Activated CD4-positive, alpha-beta memory T cell treated with anti-CD3 and anti-CD28 coated beads, Interleukin-2, amount 10 ng/mL, durations not matched to agents 7 days and 5 days (primary cell): ENCODE measurements at regions not wholly inside any gene's neighbourhood (a gene's known extent, or its start where the extent isn't known, plus 50 kb on each side); places are given as distances from the start of the nearest gene placed in this dataset.
"Not testable (repeated sequence)": the region's sequence is repeated elsewhere in the genome, so short reads cannot be mapped to it uniquely, and the experiment has no call there.

Source experiments
- CTCF ChIA-PET: fragments of 350-600 bp; sonication (Branson Sonifier 250); formaldehyde crosslinking; loops from one replicate; lab custom pipeline; 2021; ENCODE audit warnings: antibody characterized with exemption, inconsistent platforms; lab: Charles Lee
- POLR2A ChIA-PET: fragments of 350-600 bp; sonication (Branson Sonifier 250); formaldehyde crosslinking; loops from one replicate; lab custom pipeline; 2021; ENCODE audit warnings: antibody characterized with exemption; lab: Charles Lee
- DNase-seq: peaks from one replicate; pipeline ENCODE4 v3.0.0-alpha.2; 2020
- H3K27ac Mint-ChIP-seq: one replicate; pipeline ENCODE4 v1.8.0; 2021; ENCODE audit warnings: mild to moderate bottlenecking, mixed read lengths
- H3K27me3 Mint-ChIP-seq: one replicate; pipeline ENCODE4 v1.8.0; 2021; ENCODE audit warnings: mixed read lengths
- H3K36me3 Mint-ChIP-seq: one replicate; pipeline ENCODE4 v1.8.0; 2021; ENCODE audit warnings: low read depth, mixed read lengths
- H3K4me1 Mint-ChIP-seq: one replicate; pipeline ENCODE4 v1.8.0; 2021; ENCODE audit warnings: mixed read lengths
- H3K4me3 Mint-ChIP-seq: one replicate; pipeline ENCODE4 v1.8.0; 2021; ENCODE audit warnings: mild to moderate bottlenecking, mixed read lengths
- H3K9me3 Mint-ChIP-seq: one replicate; pipeline ENCODE4 v1.8.0; 2021; ENCODE audit warnings: mixed read lengths

DNA sequence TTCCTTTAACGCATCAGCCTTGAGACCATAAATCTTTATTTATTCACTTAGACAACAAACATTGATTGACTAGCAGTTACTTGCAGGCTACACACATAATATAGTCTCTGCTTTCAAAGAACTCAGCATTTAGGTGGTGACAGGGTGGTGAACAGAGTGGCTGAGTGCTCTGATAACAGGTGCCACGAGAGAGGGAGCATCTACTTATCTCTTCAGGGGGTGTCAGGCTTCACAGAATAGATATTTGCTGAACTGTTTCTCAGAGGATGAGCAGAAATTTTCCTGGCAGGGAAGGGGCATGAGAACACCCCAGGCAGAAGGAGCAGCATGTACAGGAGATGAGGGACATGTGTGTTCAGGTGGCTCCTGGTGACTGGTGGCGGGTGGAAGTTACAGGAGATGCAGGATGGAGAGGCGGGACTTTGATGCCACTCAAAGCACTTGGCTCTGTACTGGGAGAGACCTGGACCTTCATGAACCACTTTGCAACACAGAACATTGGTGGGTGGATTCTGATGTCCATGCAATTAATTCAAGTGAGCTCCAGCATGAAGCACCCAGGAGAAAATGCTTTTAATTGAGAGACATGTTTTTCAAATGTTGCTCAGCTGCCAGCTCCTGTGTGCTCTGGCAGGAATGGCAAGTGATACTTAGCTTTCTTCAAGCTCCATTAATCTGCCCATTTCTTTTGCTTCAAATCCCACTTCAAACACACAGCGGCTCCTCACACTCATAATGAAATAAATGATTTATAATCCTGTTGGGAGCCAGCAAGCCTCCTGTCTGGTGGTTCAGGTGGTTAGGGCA is 248.9 kb downstream of the MYCN start:
- no peak for DNase-seq
- Mint-ChIP-seq H3K27ac (no peak overlapping the region), H3K36me3 (no peaks in the 10 kb centered on the region), H3K27me3 (no peaks in the 10 kb centered on the region), H3K4me3 (no peak overlapping the region), H3K9me3 (peaks cover 2% of the 10 kb centered on the region), H3K4me1 (no peaks in the 10 kb centered on the region)
- CTCF ChIA-PET, result no interaction called here
- POLR2A ChIA-PET, result no interaction called here

DNA sequence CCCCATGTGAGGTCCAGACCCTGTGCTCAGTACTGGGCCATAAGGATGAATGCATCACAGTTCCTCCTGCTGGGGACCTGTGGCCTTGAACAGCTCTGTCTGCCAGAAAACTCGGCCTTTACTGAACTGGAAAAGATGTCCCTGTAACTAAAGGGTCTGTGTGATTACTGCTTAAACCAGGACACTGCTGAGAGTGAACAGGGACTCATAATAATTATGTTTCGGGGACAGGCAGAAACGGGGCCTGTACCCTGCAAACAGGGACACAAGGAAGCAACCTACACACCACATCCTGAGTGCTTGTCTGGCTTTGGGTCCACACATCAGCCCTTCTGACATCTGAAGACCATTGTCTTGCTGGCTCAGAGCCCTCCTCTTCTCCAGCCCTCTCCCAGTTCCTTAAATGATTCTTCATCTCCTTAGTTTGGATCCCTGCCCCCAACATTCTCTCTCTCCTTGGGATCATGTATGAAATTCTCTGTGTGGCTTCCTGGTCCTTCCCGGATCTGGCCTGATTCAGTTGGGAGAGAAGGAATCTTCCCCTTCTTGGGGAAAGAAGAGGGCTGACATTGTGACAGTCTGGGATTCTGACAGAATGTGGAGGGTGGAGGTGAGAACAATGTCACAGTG is 248.0 kb downstream of the MYCN start:
- POLR2A ChIA-PET, result no interaction called here
- no peak overlapping the region for H3K27ac Mint-ChIP-seq
- H3K4me1 Mint-ChIP-seq, result no peaks in the 10 kb centered on the region
- H3K27me3 Mint-ChIP-seq, result no peaks in the 10 kb centered on the region
- H3K9me3 Mint-ChIP-seq, result peaks cover 2% of the 10 kb centered on the region
- CTCF ChIA-PET, result no interaction called here
- H3K4me3 Mint-ChIP-seq, result no peak overlapping the region
- no peaks in the 10 kb centered on the region for H3K36me3 Mint-ChIP-seq
- no peak for DNase-seq

DNA sequence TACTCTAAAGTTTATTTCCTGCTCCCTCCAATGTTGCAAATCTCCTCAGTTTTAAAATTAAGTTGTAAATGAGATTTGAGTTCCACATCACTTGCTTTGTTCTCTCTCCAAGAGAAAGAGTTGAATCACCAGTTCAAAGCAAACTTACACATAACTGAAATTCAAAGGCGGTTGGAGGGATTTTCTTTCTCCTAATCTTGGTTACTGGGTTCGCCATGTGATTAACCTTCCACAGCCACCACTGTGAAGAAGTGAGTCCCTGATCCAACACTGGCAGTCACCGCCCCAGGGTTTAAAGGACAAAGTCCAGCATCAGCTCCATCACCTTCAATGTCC is 247.1 kb downstream of the MYCN start:
- H3K36me3 Mint-ChIP-seq, result no peaks in the 10 kb centered on the region
- no peak overlapping the region for H3K27ac Mint-ChIP-seq
- ChIA-PET CTCF (no interaction called here), POLR2A (no interaction called here)
- H3K4me1 Mint-ChIP-seq, result no peaks in the 10 kb centered on the region
- no peaks in the 10 kb centered on the region for H3K9me3 Mint-ChIP-seq
- H3K27me3 Mint-ChIP-seq, result no peaks in the 10 kb centered on the region
- no peak overlapping the region for H3K4me3 Mint-ChIP-seq
- DNase-seq, result no peak

DNA sequence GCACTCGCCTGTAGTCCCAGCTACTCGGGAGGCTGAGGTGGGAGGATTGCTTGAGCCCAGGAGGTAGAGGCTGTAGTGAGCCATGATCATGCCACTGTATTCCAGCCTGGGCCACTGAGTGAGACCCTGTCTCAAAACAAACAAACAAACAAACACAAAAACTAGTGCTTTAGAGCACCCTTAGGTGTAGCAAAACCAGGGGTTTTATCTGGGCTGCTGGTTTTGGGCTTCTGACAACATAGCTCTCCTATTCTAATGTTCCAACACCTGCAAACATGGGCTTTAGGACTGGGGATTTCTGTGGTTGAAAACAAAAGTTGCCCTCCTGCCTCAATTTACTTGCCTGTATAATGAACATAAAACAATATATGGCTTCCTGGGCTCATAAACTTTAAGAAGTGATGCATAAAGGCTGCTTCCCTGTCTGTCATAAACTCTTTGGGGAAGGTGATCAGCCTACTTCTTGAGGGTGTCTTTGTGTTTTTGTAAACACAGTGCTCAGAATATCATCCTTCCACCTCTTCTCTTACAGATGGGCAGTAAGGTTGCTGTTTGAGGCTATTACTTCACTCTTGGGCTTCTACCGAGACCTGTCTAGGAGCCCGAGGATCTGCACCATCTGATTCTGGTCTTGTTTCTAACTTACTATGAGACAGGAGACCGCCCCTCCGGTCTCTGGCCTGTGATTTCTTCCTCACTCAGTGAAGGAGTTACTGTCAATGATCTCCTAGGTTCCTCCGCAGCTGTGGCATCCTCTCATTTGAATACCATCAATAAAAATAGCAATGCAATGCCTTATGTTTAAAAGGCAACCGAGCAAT is 246.5 kb downstream of the MYCN start:
- Mint-ChIP-seq H3K27ac (no peak overlapping the region), H3K4me3 (no peak overlapping the region), H3K27me3 (no peaks in the 10 kb centered on the region), H3K9me3 (no peaks in the 10 kb centered on the region), H3K36me3 (no peaks in the 10 kb centered on the region), H3K4me1 (no peaks in the 10 kb centered on the region)
- POLR2A ChIA-PET, result no interaction called here
- no peak for DNase-seq
- CTCF ChIA-PET, result no interaction called here

DNA sequence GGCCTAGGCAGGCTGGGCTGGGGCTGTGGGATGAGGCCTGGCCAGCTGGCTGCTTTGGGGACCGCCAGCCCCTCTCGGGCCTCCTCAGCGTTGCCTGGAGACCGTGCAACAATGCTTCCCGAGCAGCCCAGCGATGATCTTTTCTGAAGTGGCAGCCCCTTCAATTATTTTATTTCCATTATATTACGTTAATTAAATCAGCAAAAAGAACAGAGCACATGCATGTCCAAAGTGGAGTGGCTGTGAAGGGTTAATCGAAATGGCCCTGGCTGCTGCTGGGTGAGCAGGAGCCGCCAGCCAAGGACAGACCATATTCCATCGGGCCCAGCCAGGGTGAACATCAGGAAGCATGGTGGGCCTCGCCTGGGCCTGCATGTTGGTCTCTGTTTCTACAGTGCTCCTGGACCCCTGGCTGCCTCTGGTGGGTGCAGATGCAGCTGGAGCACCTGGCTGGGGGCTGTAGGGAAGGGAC is 245.5 kb downstream of the MYCN start:
- Mint-ChIP-seq H3K4me1 (no peaks in the 10 kb centered on the region), H3K27ac (no peak overlapping the region), H3K9me3 (no peaks in the 10 kb centered on the region), H3K36me3 (no peaks in the 10 kb centered on the region), H3K4me3 (no peak overlapping the region), H3K27me3 (no peaks in the 10 kb centered on the region)
- no peak for DNase-seq
- CTCF ChIA-PET, result no interaction called here
- POLR2A ChIA-PET, result no interaction called here

DNA sequence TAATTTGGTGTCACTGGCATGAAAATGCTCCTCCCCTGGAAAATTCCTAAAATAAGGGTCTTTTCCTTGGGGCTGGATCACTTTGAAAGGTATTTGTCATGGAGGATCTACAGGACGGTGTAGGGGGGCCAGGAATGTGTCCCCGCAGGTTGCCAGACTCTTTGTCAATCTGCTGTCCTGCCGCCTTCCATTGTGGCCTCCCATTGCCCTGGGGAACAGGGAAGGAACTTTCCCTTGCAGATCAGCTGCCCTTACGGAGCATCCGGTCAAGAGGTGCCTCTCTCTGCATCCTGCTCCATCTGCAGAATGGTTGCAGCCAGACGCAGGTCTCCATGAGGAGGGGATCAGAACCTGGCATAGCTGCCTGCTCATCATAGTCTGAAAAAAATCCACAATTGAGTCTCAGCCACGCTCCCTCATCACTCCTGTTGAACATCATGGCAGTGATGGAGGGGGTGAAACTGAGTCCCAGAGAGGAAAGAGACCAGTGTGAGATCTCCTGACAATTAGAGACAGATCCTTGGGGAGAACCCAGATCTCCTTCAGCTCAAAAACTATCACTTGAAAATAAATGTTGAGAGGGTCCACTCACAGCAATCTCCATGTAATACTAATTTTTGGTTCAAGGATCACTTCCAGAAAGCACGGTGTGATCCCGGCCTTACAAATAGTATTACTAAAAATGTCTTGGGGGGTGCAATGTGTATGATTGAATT is 244.8 kb downstream of the MYCN start:
- no peak for DNase-seq
- Mint-ChIP-seq H3K36me3 (no peaks in the 10 kb centered on the region), H3K9me3 (no peaks in the 10 kb centered on the region), H3K4me3 (no peak overlapping the region), H3K4me1 (no peaks in the 10 kb centered on the region), H3K27ac (no peak overlapping the region), H3K27me3 (no peaks in the 10 kb centered on the region)
- ChIA-PET CTCF (no interaction called here), POLR2A (no interaction called here)

DNA sequence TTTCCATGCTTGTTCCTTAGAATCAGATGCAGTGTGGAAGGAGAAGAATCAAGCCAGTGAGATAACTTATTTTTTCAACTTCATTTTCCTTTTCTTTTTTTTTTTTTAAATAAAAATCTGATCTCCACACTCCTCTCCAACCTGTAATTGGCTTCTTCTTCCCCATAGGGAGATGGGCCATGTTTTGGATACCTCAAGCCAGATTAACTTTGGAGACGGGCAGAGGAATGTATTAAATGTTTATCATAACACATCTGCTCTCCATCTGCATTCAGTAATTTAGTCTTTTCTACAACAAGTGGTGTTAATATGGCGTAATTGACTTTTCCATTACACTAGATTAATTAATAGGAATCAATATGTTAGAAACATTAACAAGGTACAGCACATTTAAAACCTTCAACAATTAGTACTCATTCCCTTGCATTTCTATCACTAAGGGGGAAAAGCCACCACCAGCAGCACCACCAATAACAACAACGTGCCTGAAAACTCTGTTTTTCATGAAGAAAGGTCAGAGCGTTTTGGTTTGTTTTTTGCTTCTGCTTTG is 244.1 kb downstream of the MYCN start:
- Mint-ChIP-seq H3K4me3 (no peak overlapping the region), H3K27ac (no peak overlapping the region), H3K36me3 (no peaks in the 10 kb centered on the region), H3K9me3 (no peaks in the 10 kb centered on the region), H3K4me1 (no peaks in the 10 kb centered on the region), H3K27me3 (no peaks in the 10 kb centered on the region)
- CTCF ChIA-PET, result no interaction called here
- DNase-seq, result no peak
- POLR2A ChIA-PET, result no interaction called here

DNA sequence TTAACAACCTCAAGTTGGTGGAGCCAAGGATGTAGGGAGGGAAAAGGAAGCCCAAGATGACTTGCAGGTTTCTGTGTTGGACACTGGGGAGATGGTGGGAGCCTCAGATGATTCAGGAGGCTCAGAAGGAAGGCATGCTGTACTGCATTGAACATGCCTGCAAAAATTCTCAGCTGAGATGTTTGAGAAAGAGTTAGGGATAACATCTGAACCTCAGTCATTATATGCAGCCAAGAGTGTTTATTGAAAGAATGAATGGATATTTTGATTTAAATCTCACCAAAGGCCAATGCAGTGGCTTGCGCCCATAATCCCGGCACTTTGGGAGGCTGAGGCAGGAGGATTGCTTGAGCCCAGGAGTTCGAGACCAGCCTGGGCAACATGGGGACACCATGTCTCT is 243.0 kb downstream of the MYCN start:
- ChIA-PET POLR2A (no interaction called here), CTCF (no interaction called here)
- Mint-ChIP-seq H3K27ac (no peak overlapping the region), H3K36me3 (no peaks in the 10 kb centered on the region), H3K27me3 (no peaks in the 10 kb centered on the region), H3K4me3 (no peak overlapping the region), H3K4me1 (no peaks in the 10 kb centered on the region), H3K9me3 (no peaks in the 10 kb centered on the region)
- DNase-seq, result no peak

DNA sequence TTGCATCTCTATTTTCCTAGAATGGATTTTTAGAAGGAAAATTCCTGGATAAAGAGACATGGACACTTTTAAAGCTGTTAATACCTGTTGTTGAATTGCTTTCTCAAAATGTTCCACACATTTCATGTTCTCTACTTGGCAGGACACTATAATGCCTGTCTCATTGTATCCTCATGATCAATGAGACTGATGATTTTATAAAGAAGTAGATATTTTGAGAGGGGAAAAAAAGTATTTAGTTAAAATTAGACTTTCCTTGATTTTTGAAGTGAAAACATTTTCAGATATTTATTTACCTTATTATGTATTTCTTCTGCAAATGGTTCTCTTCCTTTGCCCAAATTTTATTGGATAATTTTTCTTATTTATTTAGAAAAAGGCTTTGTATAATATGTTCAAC is 242.5 kb downstream of the MYCN start:
- CTCF ChIA-PET, result no interaction called here
- no peaks in the 10 kb centered on the region for H3K9me3 Mint-ChIP-seq
- POLR2A ChIA-PET, result no interaction called here
- no peak for DNase-seq
- no peaks in the 10 kb centered on the region for H3K36me3 Mint-ChIP-seq
- no peaks in the 10 kb centered on the region for H3K27me3 Mint-ChIP-seq
- no peak overlapping the region for H3K4me3 Mint-ChIP-seq
- H3K4me1 Mint-ChIP-seq, result no peaks in the 10 kb centered on the region
- no peak overlapping the region for H3K27ac Mint-ChIP-seq

DNA sequence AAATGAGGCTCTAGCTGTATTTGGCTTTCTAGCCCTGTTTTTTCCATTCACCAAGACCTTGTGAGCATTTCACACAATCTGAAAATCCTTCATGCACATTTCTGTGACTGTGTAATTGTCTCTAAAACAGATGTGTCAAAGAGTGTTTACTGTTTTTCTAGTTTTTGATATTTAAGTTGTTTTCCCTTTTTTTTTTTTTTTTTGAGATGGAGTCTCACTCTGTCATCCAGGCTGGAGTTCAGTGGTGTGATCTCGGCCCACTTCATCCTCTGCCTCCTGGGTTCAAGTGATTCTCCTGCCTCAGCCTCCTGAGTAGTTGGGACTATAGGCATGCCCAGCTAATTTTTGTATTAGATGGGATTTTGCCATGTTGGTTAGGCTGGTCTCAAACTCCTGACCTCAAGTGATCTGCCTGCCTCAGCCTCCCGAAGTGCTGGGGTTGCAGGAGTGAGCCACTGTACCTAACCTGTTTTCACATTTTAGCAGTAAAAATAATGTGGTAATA is 242.0 kb downstream of the MYCN start:
- DNase-seq, H3K27me3 Mint-ChIP-seq, CTCF ChIA-PET, H3K27ac Mint-ChIP-seq, H3K4me3 Mint-ChIP-seq, POLR2A ChIA-PET, H3K36me3 Mint-ChIP-seq, H3K4me1 Mint-ChIP-seq, H3K9me3 Mint-ChIP-seq: not testable (repeated sequence)

DNA sequence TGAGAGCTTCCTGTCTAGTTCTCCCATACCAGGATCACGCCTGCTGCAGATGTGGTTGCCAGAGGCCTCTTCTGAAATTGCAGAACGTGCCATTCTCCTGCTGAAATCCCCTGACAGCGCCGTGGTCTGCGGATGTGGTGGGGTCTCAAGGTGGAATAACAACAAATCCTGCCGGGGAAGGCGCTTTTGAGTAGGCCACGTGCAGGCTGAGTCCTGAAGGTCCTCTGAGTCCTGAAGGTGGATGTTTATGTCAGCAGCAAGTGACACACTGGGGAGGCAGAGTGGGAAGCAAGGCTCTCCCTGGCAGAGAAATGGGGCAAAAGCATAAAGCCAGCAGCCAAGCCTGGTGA is 241.4 kb downstream of the MYCN start:
- H3K4me3 Mint-ChIP-seq, result no peak overlapping the region
- H3K4me1 Mint-ChIP-seq, result no peaks in the 10 kb centered on the region
- ChIA-PET POLR2A (no interaction called here), CTCF (no interaction called here)
- H3K9me3 Mint-ChIP-seq, result no peaks in the 10 kb centered on the region
- no peak for DNase-seq
- no peaks in the 10 kb centered on the region for H3K36me3 Mint-ChIP-seq
- no peaks in the 10 kb centered on the region for H3K27me3 Mint-ChIP-seq
- no peak overlapping the region for H3K27ac Mint-ChIP-seq

DNA sequence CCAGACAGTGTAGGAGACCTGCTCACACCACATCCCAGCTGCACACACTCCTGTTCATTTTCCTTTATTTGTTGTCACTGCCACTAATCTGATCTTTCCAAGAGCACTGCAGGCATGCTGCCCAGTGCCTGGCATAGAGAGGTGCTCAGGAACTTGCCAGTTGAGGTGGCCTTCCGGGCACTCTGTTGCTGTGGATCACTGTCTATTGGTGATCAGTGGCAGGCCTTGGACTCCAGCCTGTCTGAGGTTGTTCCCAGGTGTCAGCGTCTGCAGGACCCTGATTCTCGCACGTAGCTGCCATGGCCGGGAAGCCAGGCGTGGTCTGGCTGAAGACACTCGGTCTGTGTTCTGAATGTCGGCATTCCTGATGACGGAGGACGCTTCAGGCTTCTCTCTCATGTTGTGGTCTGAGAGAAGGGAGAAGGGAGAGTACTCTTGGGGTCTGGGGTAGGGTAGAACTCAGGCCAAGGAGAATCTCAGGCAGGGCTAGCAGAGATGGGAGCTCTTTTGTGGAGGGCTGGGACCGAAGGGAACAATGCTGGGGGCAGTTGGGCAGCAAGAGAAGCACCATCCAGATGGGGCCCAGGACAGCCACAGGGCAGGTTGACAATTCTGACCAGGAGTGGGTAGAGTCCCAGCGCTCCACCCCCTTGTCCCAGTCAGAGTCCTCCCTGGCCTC is 240.9 kb downstream of the MYCN start:
- no peak for DNase-seq
- no peaks in the 10 kb centered on the region for H3K36me3 Mint-ChIP-seq
- H3K9me3 Mint-ChIP-seq, result no peaks in the 10 kb centered on the region
- no peaks in the 10 kb centered on the region for H3K27me3 Mint-ChIP-seq
- CTCF ChIA-PET, result no interaction called here
- no peak overlapping the region for H3K27ac Mint-ChIP-seq
- no peak overlapping the region for H3K4me3 Mint-ChIP-seq
- no peaks in the 10 kb centered on the region for H3K4me1 Mint-ChIP-seq
- POLR2A ChIA-PET, result no interaction called here
